Astrocyte (in vitro differentiated cells and primary cell): ENCODE measurements at regions not wholly inside any gene's neighbourhood (a gene's known extent, or its start where the extent isn't known, plus 50 kb on each side); places are given as distances from the start of the nearest gene placed in this dataset.

Source experiments
- CTCF ChIP-seq: IDR thresholded peaks from 2 replicates; pipeline ENCODE4 v1.5.1; 2011; ENCODE audit warnings: low read depth, mild to moderate bottlenecking, inconsistent platforms, low read length, moderate library complexity; ENCODE audit not compliant: insufficient read depth
- EZH2 ChIP-seq: IDR thresholded peaks from 2 replicates; pipeline ENCODE4 v1.6.1; 2012; ENCODE audit warnings: mild to moderate bottlenecking, low read length, inconsistent platforms; ENCODE audit not compliant: insufficient read depth

- TF ChIP-seq CTCF = no peak
- no peak for TF ChIP-seq EZH2
Observed at GRCh38 chr1:106908689-106909088, 147.8 kb upstream of the PRMT6 start.
